Testis (tissue), 2 donors: ENCODE measurements at regions not wholly inside any gene's neighbourhood (a gene's known extent, or its start where the extent isn't known, plus 50 kb on each side); places are given as distances from the start of the nearest gene placed in this dataset.
"Not testable (repeated sequence)": the region's sequence is repeated elsewhere in the genome, so short reads cannot be mapped to it uniquely, and the experiment has no call there.

Source experiments
- DNase-seq: peaks from one replicate; pipeline ENCODE4 v3.0.0-alpha.2; 2019
- H3K27ac ChIP-seq, 2 donors: fragments of 200-600 bp; sonication (generic); one replicate each; pipeline ENCODE4 v1.5.1; 2019
- H3K27me3 ChIP-seq: fragments of 200-600 bp; sonication (generic); one replicate; pipeline ENCODE4 v1.5.1; 2019
- H3K36me3 ChIP-seq: fragments of 200-600 bp; sonication (generic); one replicate; pipeline ENCODE4 v1.5.1; 2017; ENCODE audit warnings: low read depth; ENCODE audit errors: missing control alignments
- H3K4me1 ChIP-seq: fragments of 200-600 bp; sonication (generic); one replicate; pipeline ENCODE4 v1.5.1; 2019
- H3K4me3 ChIP-seq, 2 donors: fragments of 200-600 bp; sonication (generic); one replicate each; pipeline ENCODE4 v1.5.1; 2017 to 2019
- H3K9me3 ChIP-seq: fragments of 200-600 bp; sonication (generic); one replicate; pipeline ENCODE4 v1.5.1; 2017
- POLR2A ChIP-seq: fragments of 450-650 bp; IDR thresholded peaks from one replicate; pipeline ENCODE4 v1.6.1; 2017; ENCODE audit warnings: antibody characterized with exemption, mild to moderate bottlenecking, moderate library complexity
- WGBS, 2 donors: methylation state at CpG; one replicate each; pipeline ENCODE4 v1.1.5; 2018; 5-methylcytosine and 5-hydroxymethylcytosine counted together
- intact Hi-C: fragments of 100-400 bp; cut with DNase I; formaldehyde crosslinking; loops from one replicate; pipeline ENCODE4 v1.15.1; 2023; ENCODE audit warnings: low total_unique reads
- TF ChIP-seq, protein P1 (sequence below), 3 experiments: fragments of 450-650 bp in 2 of 3; fragments of 200-600 bp in 1 of 3; sonication (generic) in 1 of 3; IDR thresholded peaks; one replicate each; pipeline ENCODE4 v1.5.1; 2016 to 2019; ENCODE audit warnings: antibody characterized with exemption in 3 of 3, mild to moderate bottlenecking in 2 of 3, moderate library complexity in 1 of 3

DNA sequence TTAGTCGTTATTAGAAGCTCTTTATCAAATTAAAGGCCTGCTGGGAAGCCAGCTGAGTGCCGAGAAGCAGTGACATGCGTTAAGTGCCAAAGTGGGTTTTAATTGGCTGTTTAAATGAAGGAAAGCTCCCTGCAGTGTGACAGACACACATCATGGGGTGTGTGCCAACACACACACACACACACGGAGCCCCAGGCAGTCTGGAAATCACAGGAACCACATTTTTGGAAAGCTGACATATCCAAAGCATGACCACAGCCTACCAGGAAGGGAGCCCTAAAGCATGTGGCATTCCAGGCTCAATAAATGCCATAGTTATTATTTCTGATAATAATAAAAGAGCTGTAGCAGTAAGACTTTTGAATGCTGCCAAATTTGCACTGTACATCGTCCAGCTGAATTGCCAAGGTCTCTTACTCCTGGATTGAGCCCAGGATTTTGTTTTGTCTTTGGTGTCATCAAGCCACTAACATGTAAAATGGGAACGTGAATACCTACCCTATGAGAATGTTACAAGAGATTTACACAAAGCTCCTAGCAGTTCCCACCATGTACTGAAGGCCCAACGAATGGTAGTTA lies 135.1 kb downstream of the TMEM30B start:
- 51 to 59% methylated on average over 7 of the region's 7 CpGs for WGBS, 2 donors
- H3K4me1 ChIP-seq, result no peaks in the 10 kb centered on the region
- H3K9me3 ChIP-seq, result no peaks in the 10 kb centered on the region
- DNase-seq, result no peak
- no peak overlapping the region for H3K4me3 ChIP-seq
- H3K27ac ChIP-seq, result no peak overlapping the region
- no peaks in the 10 kb centered on the region for H3K36me3 ChIP-seq
- TF ChIP-seq POLR2A, result no peak
- TF ChIP-seq, protein P1, sequence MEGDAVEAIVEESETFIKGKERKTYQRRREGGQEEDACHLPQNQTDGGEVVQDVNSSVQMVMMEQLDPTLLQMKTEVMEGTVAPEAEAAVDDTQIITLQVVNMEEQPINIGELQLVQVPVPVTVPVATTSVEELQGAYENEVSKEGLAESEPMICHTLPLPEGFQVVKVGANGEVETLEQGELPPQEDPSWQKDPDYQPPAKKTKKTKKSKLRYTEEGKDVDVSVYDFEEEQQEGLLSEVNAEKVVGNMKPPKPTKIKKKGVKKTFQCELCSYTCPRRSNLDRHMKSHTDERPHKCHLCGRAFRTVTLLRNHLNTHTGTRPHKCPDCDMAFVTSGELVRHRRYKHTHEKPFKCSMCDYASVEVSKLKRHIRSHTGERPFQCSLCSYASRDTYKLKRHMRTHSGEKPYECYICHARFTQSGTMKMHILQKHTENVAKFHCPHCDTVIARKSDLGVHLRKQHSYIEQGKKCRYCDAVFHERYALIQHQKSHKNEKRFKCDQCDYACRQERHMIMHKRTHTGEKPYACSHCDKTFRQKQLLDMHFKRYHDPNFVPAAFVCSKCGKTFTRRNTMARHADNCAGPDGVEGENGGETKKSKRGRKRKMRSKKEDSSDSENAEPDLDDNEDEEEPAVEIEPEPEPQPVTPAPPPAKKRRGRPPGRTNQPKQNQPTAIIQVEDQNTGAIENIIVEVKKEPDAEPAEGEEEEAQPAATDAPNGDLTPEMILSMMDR (IDR thresholded peaks at IDR 0.05), result no peak
- intact Hi-C loops, result no loop called here
- H3K27me3 ChIP-seq, result no peaks in the 10 kb centered on the region

DNA sequence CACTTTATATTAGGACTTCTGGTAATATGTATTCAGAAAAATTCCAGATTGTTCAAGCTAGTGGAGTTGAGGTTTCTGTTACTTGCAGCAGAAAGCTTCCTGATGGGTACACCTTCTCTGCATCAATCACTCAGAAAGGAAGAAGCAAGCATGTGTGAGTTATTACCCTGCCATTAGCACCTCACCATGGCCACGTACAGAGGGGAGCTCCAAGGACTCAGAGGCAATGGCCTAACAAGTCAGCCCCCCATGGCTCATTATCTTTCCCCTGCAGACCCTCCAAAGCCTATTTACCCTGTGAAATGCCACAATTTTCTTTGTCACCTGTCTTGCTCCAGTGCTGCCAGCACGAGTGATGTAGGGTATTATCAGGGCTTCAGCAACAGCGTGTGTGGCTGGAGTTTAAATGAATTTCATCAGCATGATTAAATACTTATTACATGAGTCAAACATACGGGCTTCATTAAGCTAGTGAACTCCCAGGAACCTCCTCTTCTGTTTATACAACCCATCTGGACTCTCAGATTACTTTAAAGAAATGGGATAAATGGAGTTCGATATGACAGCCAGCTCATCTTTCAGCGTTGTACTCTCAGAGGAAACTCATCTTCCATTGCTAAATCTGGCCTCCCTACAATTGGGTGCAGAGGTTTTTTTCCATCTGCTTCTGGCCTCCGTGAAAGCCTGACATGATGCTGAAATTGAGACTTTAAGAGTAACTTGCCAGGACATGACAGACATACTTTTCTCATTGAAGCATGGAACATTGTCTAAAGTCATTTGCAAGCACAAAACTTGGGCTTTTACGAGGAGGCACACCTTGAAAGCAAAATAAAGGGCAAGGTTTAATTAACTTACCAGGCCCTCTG lies 135.9 kb downstream of the TMEM30B start:
- 49 to 55% methylated on average over 8 of the region's 8 CpGs for WGBS, 2 donors
- Histone ChIP-seq H3K27ac (no peak overlapping the region), H3K36me3 (no peaks in the 10 kb centered on the region), H3K4me3 (no peak overlapping the region), H3K4me1 (no peaks in the 10 kb centered on the region), H3K9me3 (no peaks in the 10 kb centered on the region), H3K27me3 (no peaks in the 10 kb centered on the region)
- TF ChIP-seq, protein P1 (IDR thresholded peaks at IDR 0.05), result no peak
- no peak for TF ChIP-seq POLR2A
- intact Hi-C loops, result no loop called here
- no peak for DNase-seq

DNA sequence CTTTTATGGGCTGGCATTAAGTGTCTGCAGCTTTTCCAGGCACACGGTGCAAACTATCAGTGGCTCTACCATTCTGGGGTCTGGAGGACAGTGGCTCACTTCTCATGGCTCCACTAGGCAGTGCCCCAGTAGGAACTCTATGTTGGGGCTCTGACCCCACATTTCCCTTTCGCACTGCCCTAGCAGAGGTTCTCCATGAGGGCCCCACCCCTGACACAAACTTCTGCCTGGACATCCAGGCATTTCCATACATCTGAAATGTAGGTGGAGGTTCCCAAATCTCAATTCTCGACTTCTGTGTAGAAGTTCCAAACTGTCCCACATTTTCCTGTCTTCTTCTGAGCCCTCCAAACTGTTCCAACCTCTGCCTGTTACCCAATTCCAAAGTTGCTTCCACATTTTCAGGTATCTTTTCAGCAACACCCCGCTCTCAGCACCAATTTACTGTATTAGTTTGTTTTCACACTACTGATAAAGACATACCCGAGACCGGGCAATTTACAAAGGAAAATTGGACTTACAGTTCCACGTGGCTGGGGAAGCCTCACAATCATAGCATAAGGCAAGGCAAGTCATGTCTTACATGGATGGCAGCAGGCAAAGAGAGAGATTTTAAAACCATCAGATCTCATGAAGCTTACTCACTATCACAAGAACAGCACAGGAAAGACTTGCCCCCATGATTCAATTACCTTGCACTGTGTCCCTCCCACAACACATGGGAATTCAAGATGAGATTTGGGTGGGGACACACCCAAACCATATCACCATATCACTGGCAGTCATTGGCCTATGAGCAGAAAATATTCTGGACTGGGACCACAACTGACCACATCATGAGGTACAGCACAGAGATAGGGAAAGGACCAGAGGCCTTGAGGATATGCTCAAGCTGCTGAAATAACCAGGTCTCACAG lies 136.8 kb downstream of the TMEM30B start:
- H3K4me3 ChIP-seq, H3K9me3 ChIP-seq, H3K4me1 ChIP-seq, H3K27me3 ChIP-seq, H3K27ac ChIP-seq, intact Hi-C loops, DNase-seq, H3K36me3 ChIP-seq: not testable (repeated sequence)
- WGBS, 2 donors, result 85 to 94% methylated on average over 7 of the region's 7 CpGs

DNA sequence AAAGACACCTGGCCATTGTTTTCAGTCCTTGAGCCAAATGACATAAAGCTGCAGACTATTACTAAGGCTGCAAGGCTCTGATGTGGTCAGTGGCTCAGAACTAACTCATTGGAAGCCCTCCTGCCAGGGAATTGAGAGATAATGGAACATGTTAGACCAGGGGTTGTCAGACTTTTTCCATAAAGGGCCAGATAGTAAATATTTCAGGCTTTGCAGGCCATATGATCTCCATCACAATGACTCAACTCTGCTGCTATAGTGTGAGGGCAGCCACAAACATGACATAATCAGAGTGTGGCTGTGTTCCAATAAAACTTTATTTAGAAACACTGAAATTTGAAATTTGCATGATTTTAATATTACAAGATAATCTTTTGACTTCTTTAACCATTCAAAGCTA lies 140.3 kb downstream of the TMEM30B start:
- H3K27ac ChIP-seq, result no peak overlapping the region
- TF ChIP-seq POLR2A, result no peak
- TF ChIP-seq, protein P1 (IDR thresholded peaks at IDR 0.05), result no peak
- no peak overlapping the region for H3K4me3 ChIP-seq
- H3K27me3 ChIP-seq, result no peaks in the 10 kb centered on the region
- no peaks in the 10 kb centered on the region for H3K9me3 ChIP-seq
- intact Hi-C loops, result no loop called here
- H3K4me1 ChIP-seq, result no peaks in the 10 kb centered on the region
- H3K36me3 ChIP-seq, result no peaks in the 10 kb centered on the region
- DNase-seq, result no peak

DNA sequence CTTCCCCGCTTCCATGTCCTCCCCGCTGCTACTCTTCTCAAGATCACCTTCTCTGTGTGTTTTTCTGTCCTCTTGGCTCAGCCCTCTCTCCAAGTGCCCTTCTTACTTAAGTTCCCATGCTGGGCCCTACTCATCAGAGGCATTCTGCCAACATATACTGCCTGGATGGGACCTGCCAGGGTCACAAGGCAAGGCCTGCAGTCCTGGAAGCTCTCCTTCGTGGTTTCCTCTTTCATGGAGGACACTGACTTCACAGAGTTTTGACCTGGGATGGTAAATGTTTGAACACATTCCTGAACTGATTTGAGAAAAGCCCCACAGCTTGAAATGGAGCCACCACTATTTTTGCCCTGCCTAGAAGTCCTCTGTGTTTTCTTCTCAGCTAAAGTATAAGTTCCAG lies 140.9 kb downstream of the TMEM30B start:
- 80 to 83% methylated on average over 3 of the region's 3 CpGs for WGBS, 2 donors
- no peaks in the 10 kb centered on the region for H3K9me3 ChIP-seq
- DNase-seq, result no peak
- intact Hi-C loops, result no loop called here
- no peak for TF ChIP-seq POLR2A
- H3K27me3 ChIP-seq, result no peaks in the 10 kb centered on the region
- no peaks in the 10 kb centered on the region for H3K36me3 ChIP-seq
- H3K4me3 ChIP-seq, result no peak overlapping the region
- no peak overlapping the region for H3K27ac ChIP-seq
- H3K4me1 ChIP-seq, result no peaks in the 10 kb centered on the region
